NCI-H774 (cell line): ENCODE measurements at regions not wholly inside any gene's neighbourhood (a gene's known extent, or its start where the extent isn't known, plus 50 kb on each side); places are given as distances from the start of the nearest gene placed in this dataset.

ENCODE experiments used
- DNase-seq: peaks from one replicate; lab custom pipeline; 2025; lab: John Stamatoyannopoulos, UW

- DNase-seq: no peak
Observed at GRCh38 chr5:77569409-77569808, 69.1 kb downstream of the OTP start.

DNA sequence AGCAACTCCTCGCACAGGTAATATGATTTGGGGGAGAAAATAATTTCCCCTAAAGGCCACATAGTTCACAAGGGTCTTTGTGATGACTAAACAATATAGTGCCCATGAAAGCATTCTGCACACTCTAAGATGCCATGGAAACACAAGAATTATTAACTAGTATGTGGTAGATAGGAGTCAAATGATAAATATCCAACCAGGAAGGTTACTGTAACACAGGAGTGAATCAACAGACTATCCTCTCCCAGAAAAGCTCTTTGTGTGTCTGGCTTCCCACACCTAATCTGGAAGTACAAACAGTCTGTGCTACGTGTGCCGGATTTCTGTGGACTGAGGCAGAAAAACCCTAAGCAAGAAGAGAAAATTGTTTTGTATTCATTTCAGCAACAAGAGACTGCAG, 70.0 kb downstream of the OTP start:
- DNase-seq: no peak

GRCh38 chr5:77568082-77568481, 70.4 kb downstream of the OTP start:
- no peak for DNase-seq

- peak; percentile 17 for DNase-seq
Observed at GRCh38 chr5:77563475-77563874, 71.4 kb upstream of the WDR41 start.

DNA sequence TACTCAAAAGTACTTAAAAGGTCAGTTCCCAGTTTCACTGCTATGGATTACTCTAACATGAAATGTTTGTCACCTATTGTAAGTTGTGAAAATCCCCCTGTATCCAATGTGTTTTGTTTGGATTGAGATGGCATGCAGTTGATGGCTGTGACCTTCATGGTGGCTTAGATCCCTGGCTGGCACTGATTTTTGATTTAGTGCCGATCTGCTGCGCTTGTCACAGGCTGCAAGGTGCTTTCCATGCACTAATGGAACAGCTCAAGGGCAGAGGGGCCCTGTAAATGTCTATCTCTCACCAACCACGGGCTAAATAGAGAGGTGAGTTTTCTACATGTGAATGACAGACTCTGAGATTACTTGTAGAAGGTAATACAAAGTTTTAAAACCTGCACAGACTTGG, 69.8 kb upstream of the WDR41 start:
- DNase-seq: no peak

DNA sequence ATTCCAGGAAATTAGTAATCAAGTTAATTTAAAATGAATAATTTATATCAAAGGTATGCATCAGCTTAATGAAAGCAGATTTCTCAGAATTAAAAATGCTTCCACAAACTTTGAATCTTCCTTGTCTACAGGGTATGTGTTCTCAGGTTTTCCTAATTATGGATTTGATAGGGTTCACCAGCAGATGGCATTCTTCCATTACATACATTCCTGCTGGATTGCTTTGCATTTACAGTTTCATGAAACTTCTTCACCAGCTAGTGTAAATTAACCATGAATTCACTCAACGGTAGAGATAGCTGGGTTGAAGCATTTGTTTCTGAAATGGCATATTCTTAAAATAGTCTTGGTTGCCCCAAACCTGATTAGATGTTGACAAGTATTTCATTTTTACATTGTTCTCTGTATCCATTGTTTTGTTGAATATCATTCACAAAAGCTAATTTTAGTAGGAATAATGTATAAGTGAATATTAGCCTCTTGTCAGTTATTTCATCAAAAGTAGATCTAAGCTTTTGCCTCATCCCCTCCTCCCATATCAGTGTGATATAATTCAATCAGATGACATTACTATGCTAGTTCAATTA, 68.7 kb upstream of the WDR41 start:
- peak; percentile 42 for DNase-seq

- DNase-seq: no peak
Observed at GRCh38 chr5:77558266-77558665, 66.2 kb upstream of the WDR41 start.

GRCh38 chr5:77550406-77550805, 58.3 kb upstream of the WDR41 start:
- no peak for DNase-seq

- no peak for DNase-seq
Observed at GRCh38 chr5:77545285-77545684, 53.2 kb upstream of the WDR41 start.
